ENCODE measurements at regions not wholly inside any gene's neighbourhood (a gene's known extent, or its start where the extent isn't known, plus 50 kb on each side); places are given as distances from the start of the nearest gene placed in this dataset.

DNA sequence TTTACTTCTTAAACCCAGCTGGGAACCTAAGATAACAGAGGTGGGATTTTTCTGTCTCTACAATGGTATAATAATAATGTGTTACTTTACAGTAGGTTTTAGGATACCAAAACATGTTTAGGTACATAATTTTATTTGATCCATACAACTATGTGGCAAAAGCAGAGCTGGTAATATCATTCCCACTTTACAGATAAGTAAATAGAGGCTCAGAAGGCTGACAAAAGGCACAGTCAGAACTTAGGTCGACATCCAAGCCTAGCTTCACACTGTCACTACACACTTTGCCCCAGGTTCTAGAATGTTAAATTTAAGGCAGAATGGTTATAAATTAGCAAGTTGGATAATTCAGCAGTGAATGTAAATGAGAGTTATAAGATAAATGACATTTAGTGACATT lies 189.6 kb upstream of the PARD3B start:
- no peaks in the 10 kb centered on the region for H3K4me1 Mint-ChIP-seq (ENCODE audit: low read depth)
- ATAC-seq (replicated peaks in 1 of 2) (no peak), DNase-seq (no peak)
- H3K27ac Mint-ChIP-seq: no peak overlapping the region
- no peaks in the 10 kb centered on the region for H3K9me3 Mint-ChIP-seq
- H3K27me3 Mint-ChIP-seq (ENCODE audit: low read depth): peaks cover 28% of the 10 kb centered on the region
- H3K36me3 Mint-ChIP-seq (ENCODE audit: insufficient read depth in 2 of 2): no peaks in the 10 kb centered on the region
- no peak overlapping the region for H3K4me3 Mint-ChIP-seq

DNA sequence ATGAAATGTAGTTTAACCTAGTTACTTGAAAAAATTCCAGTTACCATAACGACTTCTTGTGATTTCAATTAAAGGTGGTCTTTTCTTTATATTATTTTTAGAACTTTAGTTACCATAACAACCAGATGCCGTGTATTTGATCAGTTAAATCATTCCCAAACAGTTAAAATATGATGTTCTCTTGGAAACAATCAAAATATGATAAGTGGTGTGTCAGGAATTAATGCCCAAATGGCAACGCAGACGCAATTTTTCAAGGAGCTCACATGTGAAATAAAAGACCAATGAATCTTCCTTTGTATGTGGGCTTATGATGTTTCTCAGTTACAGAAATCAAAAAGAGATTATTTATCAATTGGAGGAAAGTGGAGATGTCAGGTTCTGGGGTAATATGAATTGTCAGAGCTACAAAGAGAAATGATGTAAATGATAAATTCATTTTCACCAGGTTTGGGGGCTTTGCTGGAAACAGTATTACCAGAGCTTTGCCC lies 189.1 kb upstream of the PARD3B start:
- Mint-ChIP-seq H3K27ac (no peak overlapping the region), H3K4me3 (no peak overlapping the region), H3K9me3 (no peaks in the 10 kb centered on the region), H3K36me3 (ENCODE audit: insufficient read depth in 2 of 2) (no peaks in the 10 kb centered on the region), H3K4me1 (ENCODE audit: low read depth) (no peaks in the 10 kb centered on the region), H3K27me3 (ENCODE audit: low read depth) (peaks cover 28% of the 10 kb centered on the region)
- DNase-seq (no peak), ATAC-seq (replicated peaks in 1 of 2) (no peak)

DNA sequence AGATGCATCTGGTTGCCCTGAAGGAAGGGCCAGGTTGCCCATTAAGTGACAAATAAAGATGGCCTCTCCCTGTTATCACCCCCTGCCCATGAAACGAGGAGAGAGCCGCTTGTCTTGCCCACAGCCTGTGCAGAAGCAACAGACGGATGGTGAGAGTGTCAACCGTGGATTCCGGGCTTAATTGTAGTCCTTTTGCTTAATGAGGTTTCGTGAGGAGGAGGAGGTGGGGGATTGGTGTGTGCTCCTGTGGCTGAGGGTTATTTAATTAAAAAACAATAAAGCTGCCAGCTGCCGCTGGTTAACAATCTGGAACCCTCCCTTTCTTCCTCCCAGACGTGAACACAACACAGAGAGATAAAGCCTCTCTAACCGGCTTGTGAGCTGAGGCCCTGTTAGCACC lies 188.0 kb upstream of the PARD3B start:
- Mint-ChIP-seq H3K4me3 (no peak overlapping the region), H3K27me3 (ENCODE audit: low read depth) (peaks cover 28% of the 10 kb centered on the region), H3K4me1 (ENCODE audit: low read depth) (no peaks in the 10 kb centered on the region), H3K9me3 (no peaks in the 10 kb centered on the region), H3K36me3 (ENCODE audit: insufficient read depth in 2 of 2) (no peaks in the 10 kb centered on the region), H3K27ac (no peak overlapping the region)
- no peak for ATAC-seq (replicated peaks in 1 of 2)
- no peak for DNase-seq

DNA sequence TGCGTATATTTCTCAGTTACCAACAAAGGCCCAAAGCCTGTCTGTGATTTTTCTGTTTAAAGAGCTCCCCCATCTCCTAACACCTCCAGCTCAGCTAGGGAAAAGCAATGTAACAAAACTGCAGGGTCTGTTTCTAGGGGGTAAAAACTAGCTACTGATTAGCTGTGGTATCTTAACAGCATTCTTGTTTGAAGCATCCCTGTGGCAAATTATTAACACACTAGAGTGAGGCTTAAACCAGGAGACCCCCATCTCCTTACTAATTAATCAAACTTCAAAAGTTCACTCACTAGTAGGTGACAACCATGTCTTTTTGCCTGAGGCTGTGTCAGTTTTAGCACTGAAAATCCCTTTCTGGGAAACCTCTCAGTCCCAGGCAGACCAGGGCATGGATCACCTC lies 186.2 kb upstream of the PARD3B start:
- Mint-ChIP-seq H3K4me3 (no peak overlapping the region), H3K27ac (no peak overlapping the region), H3K27me3 (ENCODE audit: low read depth) (peaks cover 28% of the 10 kb centered on the region), H3K4me1 (ENCODE audit: low read depth) (no peaks in the 10 kb centered on the region), H3K36me3 (ENCODE audit: insufficient read depth in 2 of 2) (no peaks in the 10 kb centered on the region), H3K9me3 (no peaks in the 10 kb centered on the region)
- ATAC-seq (replicated peaks in 1 of 2) (no peak), DNase-seq (no peak)

DNA sequence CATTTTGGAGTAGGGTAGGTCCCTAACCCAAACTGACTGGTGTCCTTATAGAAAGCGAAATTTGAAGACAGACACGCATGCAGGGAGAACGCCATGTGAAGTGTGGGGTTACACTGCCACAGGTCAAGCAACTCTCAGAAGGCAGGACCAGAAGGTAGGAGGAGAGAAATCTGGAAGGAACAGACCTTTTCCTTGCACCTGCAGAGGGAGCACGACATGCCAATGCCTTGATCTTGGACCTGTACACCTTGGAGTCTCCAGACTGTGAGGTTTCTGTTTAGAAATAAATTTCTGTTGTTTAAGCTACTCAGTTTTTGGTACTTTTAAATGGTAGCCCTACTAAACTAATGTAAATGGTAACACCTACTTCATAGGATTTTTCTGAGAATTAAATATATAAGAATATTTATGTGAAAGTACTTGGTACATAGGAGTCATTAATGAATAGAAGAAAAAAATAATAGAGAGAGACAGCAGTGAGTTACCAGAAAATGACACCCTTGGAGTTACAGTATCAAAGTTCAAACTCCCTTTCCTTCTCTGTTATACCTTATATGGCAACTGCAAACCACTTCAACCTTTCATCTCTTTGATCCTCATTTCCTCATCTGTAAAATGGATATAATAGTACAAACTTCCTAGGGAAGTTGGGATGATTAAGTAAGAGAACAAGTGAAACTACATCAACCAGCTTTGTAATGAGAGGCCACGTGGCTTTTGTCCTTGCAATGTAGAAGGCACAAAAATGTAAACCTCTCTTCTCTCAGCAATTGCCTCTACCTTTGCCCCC lies 184.9 kb upstream of the PARD3B start:
- DNase-seq (no peak), ATAC-seq (replicated peaks in 1 of 2) (no peak)
- Mint-ChIP-seq H3K27ac (no peak overlapping the region), H3K9me3 (no peaks in the 10 kb centered on the region), H3K27me3 (ENCODE audit: low read depth) (peaks cover 15% of the 10 kb centered on the region), H3K36me3 (ENCODE audit: insufficient read depth in 2 of 2) (no peaks in the 10 kb centered on the region), H3K4me1 (ENCODE audit: low read depth) (no peaks in the 10 kb centered on the region), H3K4me3 (no peak overlapping the region)

DNA sequence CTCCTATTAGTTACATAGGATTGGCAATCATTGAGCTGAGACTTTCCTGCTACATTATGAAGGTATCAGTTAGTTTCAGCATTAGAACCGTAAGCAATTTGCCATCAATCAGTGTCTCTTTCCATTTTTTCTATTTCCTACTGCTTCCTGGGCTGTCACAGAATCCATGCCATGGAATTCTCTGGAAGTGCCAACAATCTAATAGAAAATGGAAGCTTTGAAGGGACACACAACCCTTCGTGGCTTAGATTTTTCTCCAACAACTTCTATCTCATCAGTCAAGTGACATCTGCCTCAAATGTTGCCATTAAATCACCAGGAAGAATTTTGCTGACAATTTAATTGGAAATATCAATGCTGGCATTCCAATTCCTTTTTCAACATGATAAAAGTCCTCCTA lies 183.5 kb upstream of the PARD3B start:
- no peaks in the 10 kb centered on the region for H3K4me1 Mint-ChIP-seq (ENCODE audit: low read depth)
- no peak for DNase-seq
- ATAC-seq (replicated peaks in 1 of 2): no peak

DNA sequence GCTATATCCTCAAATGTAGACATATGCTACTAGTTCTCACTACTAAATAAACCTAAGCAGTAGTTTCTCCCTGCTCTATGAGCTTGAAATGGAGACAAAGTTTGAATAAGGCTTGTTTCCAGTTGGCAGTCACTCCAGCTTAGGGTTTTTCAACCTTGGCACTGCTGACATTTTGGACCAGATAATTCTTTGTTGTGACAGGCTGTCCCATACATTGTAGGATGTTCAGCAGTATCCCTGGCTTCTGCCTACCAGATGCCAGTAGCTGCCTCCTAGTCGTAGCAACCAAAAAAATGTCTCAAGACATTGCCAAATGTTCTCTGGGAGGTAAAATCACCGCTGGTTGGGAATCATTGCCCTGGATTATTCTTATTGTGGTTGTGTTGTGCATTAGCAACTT lies 182.7 kb upstream of the PARD3B start:
- H3K27ac Mint-ChIP-seq: no peak overlapping the region
- no peak for ATAC-seq (replicated peaks in 1 of 2)
- H3K36me3 Mint-ChIP-seq (ENCODE audit: insufficient read depth in 2 of 2): no peaks in the 10 kb centered on the region
- no peak overlapping the region for H3K4me3 Mint-ChIP-seq
- H3K9me3 Mint-ChIP-seq: no peaks in the 10 kb centered on the region
- no peak for DNase-seq
- H3K4me1 Mint-ChIP-seq (ENCODE audit: low read depth): no peaks in the 10 kb centered on the region
- peaks cover 8% of the 10 kb centered on the region for H3K27me3 Mint-ChIP-seq (ENCODE audit: low read depth)

More for the DNA sequence above, 183.5 kb upstream of the PARD3B start:
- Mint-ChIP-seq H3K27me3 (ENCODE audit: low read depth) (peaks cover 11% of the 10 kb centered on the region), H3K4me3 (no peak overlapping the region), H3K9me3 (no peaks in the 10 kb centered on the region), H3K27ac (no peak overlapping the region), H3K36me3 (ENCODE audit: insufficient read depth in 2 of 2) (no peaks in the 10 kb centered on the region)

DNA sequence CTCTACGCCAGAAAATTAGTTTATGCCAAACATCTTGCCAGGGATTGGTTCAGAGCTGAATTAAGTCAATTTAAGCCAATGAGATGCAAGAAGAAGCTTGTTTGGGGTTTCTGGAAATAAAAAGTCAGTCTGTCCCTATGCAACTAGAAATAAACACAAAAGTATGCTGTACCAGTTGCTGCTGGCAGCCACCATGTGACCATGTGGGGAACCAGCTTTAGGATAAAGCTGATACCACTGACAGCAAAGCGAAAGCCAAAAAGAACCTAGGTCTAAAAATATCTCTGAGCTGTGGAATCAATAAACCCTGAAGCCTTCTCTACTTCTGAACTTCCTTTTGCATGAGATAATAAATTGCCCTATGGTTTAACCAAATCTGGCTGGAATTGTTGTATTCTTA lies 181.8 kb upstream of the PARD3B start:
- Mint-ChIP-seq H3K4me1 (ENCODE audit: low read depth) (no peaks in the 10 kb centered on the region), H3K27me3 (ENCODE audit: low read depth) (peaks cover 8% of the 10 kb centered on the region), H3K4me3 (no peak overlapping the region), H3K36me3 (ENCODE audit: insufficient read depth in 2 of 2) (no peaks in the 10 kb centered on the region), H3K27ac (no peak overlapping the region), H3K9me3 (no peaks in the 10 kb centered on the region)
- DNase-seq: no peak
- ATAC-seq (replicated peaks in 1 of 2): no peak

DNA sequence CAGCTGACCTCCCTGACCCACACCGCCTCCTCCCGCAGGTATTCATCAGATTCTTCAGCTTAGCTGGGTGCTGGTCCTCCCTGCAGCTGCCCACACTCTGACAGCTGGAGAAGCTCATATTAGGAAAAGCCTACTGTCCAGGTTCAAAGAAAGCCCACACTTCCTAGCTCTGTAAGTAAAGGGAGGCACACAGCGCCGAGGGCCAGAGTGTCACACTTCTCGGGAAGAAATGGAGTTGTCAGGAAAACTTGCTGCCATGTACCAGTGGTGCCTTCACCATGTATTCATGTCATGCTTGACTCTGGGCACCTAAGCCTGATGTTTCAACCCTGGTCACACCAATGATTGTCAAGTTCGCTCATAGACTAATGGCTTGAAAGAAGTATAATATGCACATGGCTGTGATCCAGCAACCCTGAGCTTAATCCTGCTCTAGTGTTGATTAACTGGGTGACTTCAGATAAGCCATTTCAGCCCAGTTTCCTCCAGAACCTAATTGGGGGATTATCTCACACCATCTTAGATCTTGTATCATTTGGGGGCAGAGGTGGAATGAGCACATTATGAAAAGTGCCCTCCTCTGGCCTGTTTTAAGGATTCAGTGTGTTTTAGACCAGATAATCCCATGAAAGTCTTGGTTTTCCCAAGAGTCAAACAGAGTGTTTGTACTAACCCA lies 180.3 kb upstream of the PARD3B start:
- Mint-ChIP-seq H3K27ac (no peak overlapping the region), H3K4me3 (no peak overlapping the region), H3K36me3 (ENCODE audit: insufficient read depth in 2 of 2) (no peaks in the 10 kb centered on the region), H3K9me3 (no peaks in the 10 kb centered on the region), H3K27me3 (ENCODE audit: low read depth) (peaks cover 9% of the 10 kb centered on the region), H3K4me1 (ENCODE audit: low read depth) (no peaks in the 10 kb centered on the region)
- DNase-seq (no peak), ATAC-seq (replicated peaks in 1 of 2) (no peak)

DNA sequence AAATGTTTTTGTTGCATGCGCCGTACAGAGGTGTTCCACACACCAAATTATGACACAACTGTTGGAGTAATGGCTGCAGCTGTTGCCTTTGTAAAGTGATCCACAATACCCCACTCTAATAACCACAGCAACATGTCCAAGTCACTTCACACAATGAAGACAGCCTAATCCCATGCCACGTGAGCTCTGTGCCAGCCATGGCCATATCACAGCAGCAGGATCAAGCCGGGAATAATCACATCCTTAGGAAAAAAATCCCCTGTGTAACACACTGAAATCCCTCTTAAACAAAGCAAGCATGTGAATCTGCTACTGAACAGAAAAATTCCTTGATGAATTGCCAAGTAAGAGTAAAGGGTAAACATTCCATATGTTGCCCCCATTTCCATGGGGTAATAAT lies 179.5 kb upstream of the PARD3B start:
- Mint-ChIP-seq H3K4me1 (ENCODE audit: low read depth) (no peaks in the 10 kb centered on the region), H3K27me3 (ENCODE audit: low read depth) (peaks cover 13% of the 10 kb centered on the region), H3K27ac (no peak overlapping the region), H3K36me3 (ENCODE audit: insufficient read depth in 2 of 2) (no peaks in the 10 kb centered on the region), H3K4me3 (no peak overlapping the region), H3K9me3 (no peaks in the 10 kb centered on the region)
- ATAC-seq (replicated peaks in 1 of 2): no peak
- no peak for DNase-seq

DNA sequence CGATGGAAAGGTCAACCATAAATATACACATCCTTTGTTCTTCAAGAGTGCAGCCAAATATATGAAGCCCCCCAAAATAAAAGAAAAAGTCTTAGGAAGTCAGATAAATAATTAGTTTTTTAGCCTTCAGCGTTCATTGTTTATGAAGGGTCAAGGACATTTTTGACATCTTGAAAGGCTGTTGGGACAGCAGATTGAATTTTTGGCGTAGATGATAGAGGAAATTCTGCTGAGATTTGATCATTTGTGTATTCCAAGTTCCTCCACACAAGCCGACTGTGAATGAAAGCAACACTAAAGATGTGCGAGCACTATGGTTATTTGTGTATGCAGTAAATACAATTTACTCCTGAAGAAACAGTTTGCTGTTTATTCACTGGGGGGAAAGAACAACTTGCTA lies 177.8 kb upstream of the PARD3B start:
- no peak for ATAC-seq (replicated peaks in 1 of 2)
- Mint-ChIP-seq H3K4me3 (no peak overlapping the region), H3K36me3 (ENCODE audit: insufficient read depth in 2 of 2) (no peaks in the 10 kb centered on the region), H3K27me3 (ENCODE audit: low read depth) (peaks cover 13% of the 10 kb centered on the region), H3K27ac (no peak overlapping the region), H3K9me3 (no peaks in the 10 kb centered on the region), H3K4me1 (ENCODE audit: low read depth) (no peaks in the 10 kb centered on the region)
- DNase-seq: no peak

DNA sequence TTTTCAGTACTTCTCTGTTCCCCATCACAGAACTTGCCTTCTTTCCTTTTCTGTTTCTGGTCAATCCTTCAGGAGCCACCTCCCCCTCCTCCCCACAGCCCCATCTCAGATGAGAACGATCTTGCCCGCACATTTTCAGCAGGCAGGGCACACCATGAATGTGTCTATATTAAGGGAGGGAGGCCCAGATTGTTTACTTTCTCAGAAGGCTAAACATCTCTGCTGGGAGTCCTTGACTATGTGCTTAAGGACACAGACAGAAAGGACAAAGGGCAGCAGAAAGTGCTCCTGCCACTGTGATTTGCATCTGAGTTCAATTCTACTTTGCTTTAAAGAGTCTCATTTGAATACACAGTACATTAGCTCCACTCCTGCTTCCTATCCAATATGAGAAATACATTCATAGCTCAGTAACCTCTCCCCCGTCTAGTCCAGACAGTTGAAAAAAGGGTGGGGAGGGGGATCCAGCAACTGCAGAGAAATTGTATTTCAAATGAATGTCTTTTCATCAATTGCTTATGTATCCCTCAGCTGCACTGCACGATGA lies 175.0 kb upstream of the PARD3B start:
- peaks cover 13% of the 10 kb centered on the region for H3K27me3 Mint-ChIP-seq (ENCODE audit: low read depth)
- H3K4me3 Mint-ChIP-seq: no peak overlapping the region
- H3K27ac Mint-ChIP-seq: no peak overlapping the region

DNA sequence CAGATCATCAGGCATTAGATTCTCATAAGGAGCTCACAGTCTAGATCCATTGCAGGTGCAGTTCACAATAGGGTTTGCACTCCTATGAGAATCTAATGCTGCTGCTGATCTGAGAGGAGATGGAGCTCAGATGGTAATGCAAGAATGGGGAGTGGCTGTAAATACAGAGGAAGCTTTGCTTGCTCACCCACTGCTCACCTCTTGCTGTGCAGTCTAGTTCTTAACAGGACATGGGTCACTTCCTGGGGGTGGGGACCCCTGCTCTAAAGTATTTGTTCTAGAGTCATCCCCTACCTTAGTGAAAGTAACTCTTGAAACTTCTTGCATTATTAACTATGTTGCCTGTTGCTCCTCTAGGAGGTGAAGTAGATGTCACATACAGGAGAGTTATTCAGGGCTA lies 171.3 kb upstream of the PARD3B start:
- DNase-seq: no peak
- no peak for ATAC-seq (replicated peaks in 1 of 2)

More for the DNA sequence above, 175.0 kb upstream of the PARD3B start:
- ATAC-seq (replicated peaks in 1 of 2) (no peak), DNase-seq (no peak)
- Mint-ChIP-seq H3K4me1 (ENCODE audit: low read depth) (no peaks in the 10 kb centered on the region), H3K36me3 (ENCODE audit: insufficient read depth in 2 of 2) (no peaks in the 10 kb centered on the region), H3K9me3 (no peaks in the 10 kb centered on the region)

More for the DNA sequence above, 171.3 kb upstream of the PARD3B start:
- Mint-ChIP-seq H3K27ac (no peak overlapping the region), H3K9me3 (peaks cover 0 to 3% of the 10 kb centered on the region in 2 donors), H3K4me3 (no peak overlapping the region), H3K4me1 (ENCODE audit: low read depth) (no peaks in the 10 kb centered on the region), H3K36me3 (ENCODE audit: insufficient read depth in 2 of 2) (no peaks in the 10 kb centered on the region), H3K27me3 (ENCODE audit: low read depth) (peaks cover 5% of the 10 kb centered on the region)
